ENCODE measurements at regions not wholly inside any gene's neighbourhood (a gene's known extent, or its start where the extent isn't known, plus 50 kb on each side); places are given as distances from the start of the nearest gene placed in this dataset.

DNA sequence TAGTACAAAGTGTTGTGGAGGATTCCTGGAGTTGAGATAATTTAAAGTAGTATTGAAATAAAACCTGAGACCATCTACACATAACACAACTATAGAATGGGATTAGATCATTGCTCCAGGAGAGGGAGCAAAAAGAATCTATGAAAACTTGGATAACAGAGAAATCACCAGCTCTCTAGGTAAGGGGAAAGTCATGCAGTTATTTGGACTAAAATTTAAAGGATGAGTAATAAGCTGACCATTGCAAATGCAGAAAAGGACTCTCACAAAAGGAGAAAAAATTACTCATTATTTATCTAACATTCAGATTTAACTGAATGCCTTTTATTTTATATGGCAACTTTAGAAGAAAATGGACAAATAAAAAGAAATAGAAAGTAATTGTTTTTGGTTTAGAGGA lies 1399.8 kb upstream of the ACVR2A start:
- TF ChIP-seq, protein P1, sequence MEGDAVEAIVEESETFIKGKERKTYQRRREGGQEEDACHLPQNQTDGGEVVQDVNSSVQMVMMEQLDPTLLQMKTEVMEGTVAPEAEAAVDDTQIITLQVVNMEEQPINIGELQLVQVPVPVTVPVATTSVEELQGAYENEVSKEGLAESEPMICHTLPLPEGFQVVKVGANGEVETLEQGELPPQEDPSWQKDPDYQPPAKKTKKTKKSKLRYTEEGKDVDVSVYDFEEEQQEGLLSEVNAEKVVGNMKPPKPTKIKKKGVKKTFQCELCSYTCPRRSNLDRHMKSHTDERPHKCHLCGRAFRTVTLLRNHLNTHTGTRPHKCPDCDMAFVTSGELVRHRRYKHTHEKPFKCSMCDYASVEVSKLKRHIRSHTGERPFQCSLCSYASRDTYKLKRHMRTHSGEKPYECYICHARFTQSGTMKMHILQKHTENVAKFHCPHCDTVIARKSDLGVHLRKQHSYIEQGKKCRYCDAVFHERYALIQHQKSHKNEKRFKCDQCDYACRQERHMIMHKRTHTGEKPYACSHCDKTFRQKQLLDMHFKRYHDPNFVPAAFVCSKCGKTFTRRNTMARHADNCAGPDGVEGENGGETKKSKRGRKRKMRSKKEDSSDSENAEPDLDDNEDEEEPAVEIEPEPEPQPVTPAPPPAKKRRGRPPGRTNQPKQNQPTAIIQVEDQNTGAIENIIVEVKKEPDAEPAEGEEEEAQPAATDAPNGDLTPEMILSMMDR (IDR thresholded peaks at IDR 0.05; ENCODE audit: control extremely low read depth, extremely low read depth, low read depth, missing control alignments), result no peak
- DNase-seq (ENCODE audit: extremely low spot score), result no peak
- ChIA-PET POLR2A (no interaction called here), CTCF (interaction anchor here (1.3 kb wide), 1 partner anchor 9 kb away, joined by 4 read pairs; no protein-coding TSS in a partner anchor)

DNA sequence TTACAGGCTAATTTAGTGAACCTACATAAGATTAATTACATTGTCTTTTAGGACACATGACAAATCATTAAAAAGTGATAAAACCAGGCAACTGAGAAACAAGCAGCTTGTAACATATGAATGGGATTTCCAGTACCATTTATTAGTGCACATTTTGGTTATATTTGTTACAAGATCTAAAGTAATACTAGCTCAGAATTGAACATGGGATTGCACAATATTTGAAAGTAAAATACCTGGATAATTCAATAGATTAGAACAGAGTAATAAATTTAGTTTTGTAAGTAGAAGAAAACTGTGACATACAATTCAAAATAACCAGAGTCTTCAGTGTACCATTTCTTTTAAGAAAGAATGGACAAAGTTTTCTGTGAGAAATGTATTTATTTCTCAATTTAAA lies 1400.7 kb upstream of the ACVR2A start:
- no peak for DNase-seq (ENCODE audit: extremely low spot score)
- ChIA-PET POLR2A (no interaction called here), CTCF (interaction anchor here (2.0 kb wide), 1 partner anchor 9 kb away, joined by 6 read pairs; no protein-coding TSS in a partner anchor)
- TF ChIP-seq, protein P1 (IDR thresholded peaks at IDR 0.05; ENCODE audit: control extremely low read depth, extremely low read depth, low read depth, missing control alignments), result no peak

DNA sequence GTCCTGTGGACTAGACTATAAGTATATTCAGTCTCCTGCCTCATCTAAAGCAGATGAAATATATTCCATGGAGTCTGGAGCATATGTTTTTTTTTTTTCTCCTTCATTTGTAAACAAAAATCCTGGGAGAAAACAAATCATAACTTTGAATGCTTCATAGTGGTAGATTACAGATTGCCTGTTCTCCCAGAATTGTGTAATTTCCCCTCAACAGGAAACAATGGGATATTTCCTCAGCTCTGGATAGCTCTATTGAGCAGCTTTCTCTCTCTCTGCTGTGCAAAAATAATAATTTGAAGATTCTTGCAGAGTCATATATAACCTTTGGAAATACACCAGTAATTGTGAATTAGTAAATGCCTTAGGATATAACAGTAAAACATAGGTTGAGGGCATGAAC lies 1406.6 kb upstream of the ACVR2A start:
- ChIA-PET CTCF (interaction anchor here (1.9 kb wide), 1 partner anchor 9 kb away, joined by 3 read pairs; no protein-coding TSS in a partner anchor), POLR2A (no interaction called here)
- TF ChIP-seq, protein P1 (IDR thresholded peaks at IDR 0.05; ENCODE audit: control extremely low read depth, extremely low read depth, low read depth, missing control alignments), result no peak
- DNase-seq (ENCODE audit: extremely low spot score), result no peak

DNA sequence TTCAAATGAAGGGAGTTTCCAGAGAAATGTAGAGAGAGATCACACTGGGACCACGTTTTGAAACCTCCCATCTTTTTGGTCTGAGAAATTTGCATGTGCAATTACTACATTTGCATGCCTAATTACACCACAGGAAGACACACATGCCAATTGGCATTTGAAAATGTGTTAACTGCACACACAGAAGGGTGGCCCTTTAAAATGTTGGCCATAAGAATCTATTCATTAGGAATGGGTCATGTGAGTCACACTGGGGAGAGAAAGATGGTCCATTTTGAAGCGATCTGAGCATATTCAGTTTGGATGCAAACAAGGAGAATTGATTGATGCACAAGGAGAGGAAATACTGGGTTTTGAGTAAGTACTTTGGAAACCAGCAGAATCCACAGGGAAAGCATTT lies 1407.1 kb upstream of the ACVR2A start:
- no peak for DNase-seq (ENCODE audit: extremely low spot score)
- ChIA-PET CTCF (interaction anchor here (1.9 kb wide), 1 partner anchor 9 kb away, joined by 3 read pairs; no protein-coding TSS in a partner anchor), POLR2A (no interaction called here)
- TF ChIP-seq, protein P1 (IDR thresholded peaks at IDR 0.05; ENCODE audit: control extremely low read depth, extremely low read depth, low read depth, missing control alignments), result no peak

DNA sequence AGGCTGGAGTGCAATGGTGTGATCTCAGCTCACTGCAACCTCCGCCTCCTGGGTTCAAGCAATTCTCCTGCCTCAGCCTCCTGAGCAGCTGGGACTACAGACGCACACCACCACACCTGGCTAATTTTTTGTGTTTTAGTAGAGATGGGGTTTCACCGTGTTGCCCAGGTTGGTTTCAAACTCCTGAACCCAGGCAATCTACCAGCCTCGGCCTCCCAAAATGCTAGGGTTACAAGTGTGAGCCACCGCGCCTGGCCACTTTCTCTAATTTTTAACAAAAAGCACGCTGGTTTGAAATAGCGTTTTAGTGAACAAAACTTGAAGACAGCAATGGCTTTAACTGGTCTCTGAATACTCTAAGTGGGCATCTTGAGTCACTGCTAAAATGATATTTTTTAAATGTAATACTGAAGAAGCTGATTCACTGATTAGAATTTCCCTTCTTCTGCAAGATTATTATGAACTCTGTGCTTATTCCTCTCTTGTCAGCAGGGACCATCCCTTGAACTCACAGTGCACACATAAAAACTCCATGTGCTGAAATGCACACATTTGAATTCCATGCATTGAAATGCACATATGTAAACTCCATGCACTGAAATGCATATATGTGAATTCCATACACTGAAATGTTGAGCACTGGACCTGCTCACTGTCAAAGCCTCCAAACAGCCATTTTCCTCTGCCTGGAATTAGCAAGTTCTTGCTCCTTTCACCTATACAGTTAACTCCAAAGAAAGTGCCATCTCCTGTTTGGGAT lies 1411.5 kb upstream of the ACVR2A start:
- ChIA-PET CTCF (no interaction called here), POLR2A (no interaction called here)
- TF ChIP-seq, protein P1 (IDR thresholded peaks at IDR 0.05; ENCODE audit: control extremely low read depth, extremely low read depth, low read depth, missing control alignments), result no peak
- DNase-seq (ENCODE audit: extremely low spot score), result no peak

DNA sequence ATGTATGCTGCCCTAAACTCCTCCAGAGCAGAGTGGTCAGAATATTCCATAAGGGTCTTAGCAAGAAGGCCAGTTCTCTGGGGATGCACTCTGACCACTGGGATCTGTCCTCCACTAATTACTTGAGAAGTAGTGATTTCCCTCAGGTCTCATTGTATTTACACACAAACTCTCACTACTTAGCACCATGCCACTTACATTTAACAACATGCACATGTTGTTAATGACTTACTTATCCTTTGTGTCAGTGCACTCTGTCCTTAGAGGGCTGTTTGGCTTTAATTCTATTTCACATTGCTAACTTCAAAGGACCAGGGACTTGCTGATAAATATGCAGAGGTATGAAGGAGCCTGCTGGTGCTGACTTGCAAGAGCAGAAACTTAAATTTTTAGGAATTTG lies 1415.5 kb upstream of the ACVR2A start:
- no peak for DNase-seq (ENCODE audit: extremely low spot score)
- TF ChIP-seq, protein P1 (IDR thresholded peaks at IDR 0.05; ENCODE audit: control extremely low read depth, extremely low read depth, low read depth, missing control alignments), result no peak
- ChIA-PET CTCF (no interaction called here), POLR2A (no interaction called here)
